DND-41 (cell line): ENCODE measurements at regions not wholly inside any gene's neighbourhood (a gene's known extent, or its start where the extent isn't known, plus 50 kb on each side); places are given as distances from the start of the nearest gene placed in this dataset.
"Not testable (repeated sequence)": the region's sequence is repeated elsewhere in the genome, so short reads cannot be mapped to it uniquely, and the experiment has no call there.

Source experiments
- EZH2 ChIP-seq: IDR thresholded peaks from 3 replicates; pipeline ENCODE4 v1.6.1; 2012; ENCODE audit warnings: borderline replicate concordance, low read depth, mild to moderate bottlenecking, moderate library complexity, low read length, inconsistent platforms; ENCODE audit not compliant: severe bottlenecking
- TF ChIP-seq, protein P1 (sequence below): IDR thresholded peaks from 2 replicates; pipeline ENCODE4 v1.5.1; 2012; ENCODE audit warnings: borderline replicate concordance, low read length, moderate library complexity, mild to moderate bottlenecking; ENCODE audit not compliant: poor library complexity, severe bottlenecking; ENCODE audit errors: extremely low read depth

DNA sequence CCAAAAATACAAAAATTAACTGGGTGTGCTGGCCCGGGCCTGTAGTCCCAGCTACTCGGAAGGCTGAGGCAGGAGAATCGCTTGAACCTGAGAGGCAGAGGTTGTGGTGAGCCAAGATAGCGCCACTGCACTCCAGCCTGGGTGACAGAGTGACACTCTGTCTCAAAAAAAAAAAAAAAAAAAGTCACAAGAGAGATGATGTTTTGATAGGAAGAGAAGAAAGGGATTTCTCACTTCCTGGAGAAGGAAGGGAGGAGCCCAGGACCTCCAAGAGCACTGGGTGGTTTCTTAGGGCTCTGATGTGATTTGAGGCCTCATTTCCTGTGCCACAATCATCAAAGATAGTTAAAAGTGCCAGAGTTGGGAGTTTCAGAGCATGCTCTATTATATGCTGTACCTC, 1048.3 kb downstream of the BCL11B start:
- TF ChIP-seq, protein P1, sequence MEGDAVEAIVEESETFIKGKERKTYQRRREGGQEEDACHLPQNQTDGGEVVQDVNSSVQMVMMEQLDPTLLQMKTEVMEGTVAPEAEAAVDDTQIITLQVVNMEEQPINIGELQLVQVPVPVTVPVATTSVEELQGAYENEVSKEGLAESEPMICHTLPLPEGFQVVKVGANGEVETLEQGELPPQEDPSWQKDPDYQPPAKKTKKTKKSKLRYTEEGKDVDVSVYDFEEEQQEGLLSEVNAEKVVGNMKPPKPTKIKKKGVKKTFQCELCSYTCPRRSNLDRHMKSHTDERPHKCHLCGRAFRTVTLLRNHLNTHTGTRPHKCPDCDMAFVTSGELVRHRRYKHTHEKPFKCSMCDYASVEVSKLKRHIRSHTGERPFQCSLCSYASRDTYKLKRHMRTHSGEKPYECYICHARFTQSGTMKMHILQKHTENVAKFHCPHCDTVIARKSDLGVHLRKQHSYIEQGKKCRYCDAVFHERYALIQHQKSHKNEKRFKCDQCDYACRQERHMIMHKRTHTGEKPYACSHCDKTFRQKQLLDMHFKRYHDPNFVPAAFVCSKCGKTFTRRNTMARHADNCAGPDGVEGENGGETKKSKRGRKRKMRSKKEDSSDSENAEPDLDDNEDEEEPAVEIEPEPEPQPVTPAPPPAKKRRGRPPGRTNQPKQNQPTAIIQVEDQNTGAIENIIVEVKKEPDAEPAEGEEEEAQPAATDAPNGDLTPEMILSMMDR: not testable (repeated sequence)
- not testable (repeated sequence) for TF ChIP-seq EZH2
